ENCODE measurements at regions not wholly inside any gene's neighbourhood (a gene's known extent, or its start where the extent isn't known, plus 50 kb on each side); places are given as distances from the start of the nearest gene placed in this dataset.

- ChIA-PET POLR2A (no interaction called here), CTCF (no interaction called here)
- H3K4me1 ChIP-seq = no peaks in the 10 kb centered on the region
- no peak overlapping the region for H3K27ac ChIP-seq
- ATAC-seq (no peak), FAIRE-seq (no peak), DNase-seq (ENCODE audit: low read depth in 1 of 2, low spot score in 1 of 2) (no peak)
- no peak overlapping the region for H3K4me3 ChIP-seq
- no peak overlapping the region for H3K4me2 ChIP-seq
- 33% methylated on average over 3 of the region's 3 CpGs for WGBS (ENCODE audit: missing lambda C conversion rate)
- H3K9me3 ChIP-seq = no peaks in the 10 kb centered on the region
- no peak for TF ChIP-seq ZC3H11A (IDR thresholded peaks at IDR 0.05)
- TF ChIP-seq ZFP36 (IDR thresholded peaks at IDR 0.05; ENCODE audit: borderline replicate concordance, partially characterized antibody) = no peak
- no peak for TF ChIP-seq FOSB (CRISPR knock-in tag; IDR thresholded peaks at IDR 0.05)
- TF ChIP-seq KDM5A (IDR thresholded peaks at IDR 0.05) = no peak
- no peak for TF ChIP-seq MAX (IDR thresholded peaks at IDR 0.05)
- no peak for TF ChIP-seq MAFK (IDR thresholded peaks at IDR 0.05; ENCODE audit: partially characterized antibody)
- no peak for TF ChIP-seq CHD2 (IDR thresholded peaks at IDR 0.05; ENCODE audit: low read length, partially characterized antibody)
- TF ChIP-seq RAD21 (conservative IDR thresholded peaks at IDR 0.05 in 1 of 2, IDR thresholded peaks at IDR 0.05 in 1 of 2) = no peak
- TF ChIP-seq HEYL (CRISPR knock-in tag; IDR thresholded peaks at IDR 0.05) = no peak
- TF ChIP-seq JUNB (IDR thresholded peaks at IDR 0.05) = no peak
- no peak for TF ChIP-seq FOSL2 (IDR thresholded peaks at IDR 0.05)
- no peak for TF ChIP-seq FOSL2 (CRISPR knock-in tag; IDR thresholded peaks at IDR 0.05)
- TF ChIP-seq RCOR1 (IDR thresholded peaks at IDR 0.05; ENCODE audit: low read depth, low read length) = no peak
These were observed 686.1 kb downstream of the KCNJ3 start for GRCh38 chr2:155384555-155385123.

GRCh38 chr2:155382776-155383175 is 684.3 kb downstream of the KCNJ3 start:
- WGBS (ENCODE audit: missing lambda C conversion rate) = 30% methylated on average over 3 of the region's 3 CpGs
- TF ChIP-seq ZC3H11A (IDR thresholded peaks at IDR 0.05) (no peak), NR3C1 (IDR thresholded peaks at IDR 0.05) (no peak), JUN (IDR thresholded peaks at IDR 0.05) (no peak), NFE2L2 (conservative IDR thresholded peaks at IDR 0.05; ENCODE audit: low read length) (no peak), KDM5A (IDR thresholded peaks at IDR 0.05) (no peak), BCL3 (IDR thresholded peaks at IDR 0.05) (no peak), HOXB13 (CRISPR knock-in tag; IDR thresholded peaks at IDR 0.05; ENCODE audit: low read depth) (no peak), SMC3 (IDR thresholded peaks at IDR 0.05) (no peak), REST (IDR thresholded peaks at IDR 0.05) (no peak), ESRRA (IDR thresholded peaks at IDR 0.05; ENCODE audit: borderline replicate concordance, low read length) (no peak), MAFK (IDR thresholded peaks at IDR 0.05; ENCODE audit: partially characterized antibody) (no peak), USF2 (IDR thresholded peaks at IDR 0.05) (no peak), FOSL2 (IDR thresholded peaks at IDR 0.05) (no peak), FOSL2 (CRISPR knock-in tag; IDR thresholded peaks at IDR 0.05) (no peak), POLR2A (IDR thresholded peaks at IDR 0.05; ENCODE audit: low read length) (no peak), HOXB5 (CRISPR knock-in tag; IDR thresholded peaks at IDR 0.05) (no peak), JUNB (IDR thresholded peaks at IDR 0.05) (no peak)
- H3K4me2 ChIP-seq = no peak overlapping the region
- no peaks in the 10 kb centered on the region for H3K9me3 ChIP-seq
- no peaks in the 10 kb centered on the region for H3K4me1 ChIP-seq
- H3K4me3 ChIP-seq = no peak overlapping the region
- ChIA-PET CTCF (no interaction called here), POLR2A (no interaction called here)
- no peak for DNase-seq (ENCODE audit: low read depth in 1 of 2, low spot score in 1 of 2)
- ATAC-seq = no peak
- no peak for FAIRE-seq
- H3K27ac ChIP-seq = no peak overlapping the region

Data from A549 (cell line).